GM18907 (cell line): ENCODE measurements at regions not wholly inside any gene's neighbourhood (a gene's known extent, or its start where the extent isn't known, plus 50 kb on each side); places are given as distances from the start of the nearest gene placed in this dataset.
A peak's percentile ranks its signal among the peaks of the same experiment; 100 is the strongest.
"Not testable (repeated sequence)": the region's sequence is repeated elsewhere in the genome, so short reads cannot be mapped to it uniquely, and the experiment has no call there.

Experiments
- ATAC-seq: cut with Tn5 transposase; IDR thresholded peaks from one replicate; pipeline ENCODE4 v1.9.1; 2021; ENCODE audit warnings: mild to moderate bottlenecking, moderate library complexity; ENCODE audit not compliant: unreplicated experiment

- ATAC-seq: peak; percentile 51
Observed at GRCh38 chr4:126604268-126604867, 1028.4 kb upstream of the INTU start.

GRCh38 chr4:126610933-126611332, 1021.8 kb upstream of the INTU start:
- ATAC-seq: no peak

- ATAC-seq: no peak
Observed at GRCh38 chr4:126611900-126612299, 1020.9 kb upstream of the INTU start.

- ATAC-seq: no peak
Observed at GRCh38 chr4:126614356-126614855, 1018.4 kb upstream of the INTU start.

GRCh38 chr4:126616795-126617194, 1016.0 kb upstream of the INTU start:
- no peak for ATAC-seq

GRCh38 chr4:126627255-126627654, 1005.5 kb upstream of the INTU start:
- no peak for ATAC-seq

GRCh38 chr4:126628933-126629332, 1003.8 kb upstream of the INTU start:
- ATAC-seq: no peak

GRCh38 chr4:126630230-126630629, 1002.5 kb upstream of the INTU start:
- no peak for ATAC-seq

- no peak for ATAC-seq
Observed at GRCh38 chr4:126633306-126633705, 999.5 kb upstream of the INTU start.

GRCh38 chr4:126637706-126638105, 995.1 kb upstream of the INTU start:
- ATAC-seq: no peak

- ATAC-seq: no peak
Observed at GRCh38 chr4:126647320-126647719, 985.4 kb upstream of the INTU start.

- ATAC-seq: no peak
Observed at GRCh38 chr4:126647756-126648397, 984.9 kb upstream of the INTU start.

GRCh38 chr4:126658411-126658810, 974.3 kb upstream of the INTU start:
- ATAC-seq: no peak

- ATAC-seq: no peak
Observed at GRCh38 chr4:126661194-126661593, 971.6 kb upstream of the INTU start.

GRCh38 chr4:126664839-126665238, 967.9 kb upstream of the INTU start:
- no peak for ATAC-seq

GRCh38 chr4:126670038-126670437, 962.7 kb upstream of the INTU start:
- ATAC-seq: not testable (repeated sequence)

GRCh38 chr4:126678618-126679017, 954.1 kb upstream of the INTU start:
- ATAC-seq: no peak

- ATAC-seq: no peak
Observed at GRCh38 chr4:126679303-126679702, 953.5 kb upstream of the INTU start.

GRCh38 chr4:126682250-126682649, 950.5 kb upstream of the INTU start:
- ATAC-seq: no peak

- no peak for ATAC-seq
Observed at GRCh38 chr4:126686491-126686890, 946.3 kb upstream of the INTU start.

GRCh38 chr4:126687655-126688358, 945.0 kb upstream of the INTU start:
- no peak for ATAC-seq

GRCh38 chr4:126691797-126692196, 941.0 kb upstream of the INTU start:
- no peak for ATAC-seq
